Fibroblast of pulmonary artery (primary cell): ENCODE measurements at regions not wholly inside any gene's neighbourhood (a gene's known extent, or its start where the extent isn't known, plus 50 kb on each side); places are given as distances from the start of the nearest gene placed in this dataset.
"Not testable (repeated sequence)": the region's sequence is repeated elsewhere in the genome, so short reads cannot be mapped to it uniquely, and the experiment has no call there.

ENCODE experiments used
- DNase-seq: peaks from one replicate; pipeline ENCODE4 v3.0.0-alpha.2; 2010; ENCODE audit warnings: low read depth
- H3K4me3 ChIP-seq: replicated peaks from 2 replicates; pipeline ENCODE4 v1.5.1; 2011; ENCODE audit warnings: low read depth, mild to moderate bottlenecking, control low read depth, low read length, moderate library complexity
- TF ChIP-seq, protein P1 (sequence below): IDR thresholded peaks from 2 replicates; pipeline ENCODE4 v1.5.1; 2011; ENCODE audit warnings: mild to moderate bottlenecking, control low read depth, low read length, inconsistent platforms; ENCODE audit errors: missing control alignments

DNA sequence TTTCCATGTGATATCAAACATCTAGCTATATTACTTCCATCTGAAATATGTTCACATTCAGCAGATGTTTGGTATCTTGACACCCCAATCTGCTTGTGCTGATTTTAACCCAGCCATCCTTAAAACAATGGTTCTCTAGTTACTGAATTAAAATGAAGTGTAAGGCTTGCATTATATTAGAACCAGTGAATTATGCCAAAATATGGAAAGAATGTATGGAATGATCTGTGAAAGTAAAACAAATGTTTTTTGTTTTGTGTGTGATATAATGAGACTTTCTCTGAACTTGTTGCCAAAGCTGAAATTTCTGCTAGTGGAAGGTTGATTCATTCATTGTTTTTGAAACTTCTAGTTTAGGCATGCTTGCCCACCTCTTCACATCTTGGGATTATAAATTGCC is 317.1 kb downstream of the MEX3B start:
- DNase-seq, result no peak
- no peak overlapping the region for H3K4me3 ChIP-seq
- TF ChIP-seq, protein P1, sequence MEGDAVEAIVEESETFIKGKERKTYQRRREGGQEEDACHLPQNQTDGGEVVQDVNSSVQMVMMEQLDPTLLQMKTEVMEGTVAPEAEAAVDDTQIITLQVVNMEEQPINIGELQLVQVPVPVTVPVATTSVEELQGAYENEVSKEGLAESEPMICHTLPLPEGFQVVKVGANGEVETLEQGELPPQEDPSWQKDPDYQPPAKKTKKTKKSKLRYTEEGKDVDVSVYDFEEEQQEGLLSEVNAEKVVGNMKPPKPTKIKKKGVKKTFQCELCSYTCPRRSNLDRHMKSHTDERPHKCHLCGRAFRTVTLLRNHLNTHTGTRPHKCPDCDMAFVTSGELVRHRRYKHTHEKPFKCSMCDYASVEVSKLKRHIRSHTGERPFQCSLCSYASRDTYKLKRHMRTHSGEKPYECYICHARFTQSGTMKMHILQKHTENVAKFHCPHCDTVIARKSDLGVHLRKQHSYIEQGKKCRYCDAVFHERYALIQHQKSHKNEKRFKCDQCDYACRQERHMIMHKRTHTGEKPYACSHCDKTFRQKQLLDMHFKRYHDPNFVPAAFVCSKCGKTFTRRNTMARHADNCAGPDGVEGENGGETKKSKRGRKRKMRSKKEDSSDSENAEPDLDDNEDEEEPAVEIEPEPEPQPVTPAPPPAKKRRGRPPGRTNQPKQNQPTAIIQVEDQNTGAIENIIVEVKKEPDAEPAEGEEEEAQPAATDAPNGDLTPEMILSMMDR, result no peak

GRCh38 chr15:81725590-81725989 is 320.2 kb downstream of the MEX3B start:
- no peak for DNase-seq
- no peak overlapping the region for H3K4me3 ChIP-seq
- TF ChIP-seq, protein P1, result no peak

- H3K4me3 ChIP-seq, result no peak overlapping the region
- TF ChIP-seq, protein P1, result no peak
- no peak for DNase-seq
Measured at GRCh38 chr15:81724536-81724935, 321.3 kb downstream of the MEX3B start.

DNA sequence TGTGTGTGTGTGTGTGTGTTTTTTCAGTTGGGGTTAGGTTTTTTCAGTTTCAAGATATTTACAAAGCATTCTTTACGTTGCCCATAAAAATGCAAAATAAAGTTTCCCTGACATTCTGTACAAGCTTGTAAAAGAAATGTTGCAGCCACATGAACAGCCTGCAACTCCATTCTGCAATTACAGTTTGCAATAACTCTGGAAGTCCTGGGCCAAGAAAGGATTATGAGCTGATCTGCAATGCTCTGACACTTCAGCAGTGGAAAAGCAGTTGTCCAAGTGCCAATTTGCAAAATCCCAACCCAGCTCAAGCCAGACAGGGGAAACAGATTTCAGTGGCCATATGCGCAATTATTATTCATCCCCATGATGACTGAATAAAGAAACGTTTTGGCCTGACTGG is 322.1 kb downstream of the MEX3B start:
- no peak overlapping the region for H3K4me3 ChIP-seq
- TF ChIP-seq, protein P1, result no peak
- DNase-seq, result no peak

DNA sequence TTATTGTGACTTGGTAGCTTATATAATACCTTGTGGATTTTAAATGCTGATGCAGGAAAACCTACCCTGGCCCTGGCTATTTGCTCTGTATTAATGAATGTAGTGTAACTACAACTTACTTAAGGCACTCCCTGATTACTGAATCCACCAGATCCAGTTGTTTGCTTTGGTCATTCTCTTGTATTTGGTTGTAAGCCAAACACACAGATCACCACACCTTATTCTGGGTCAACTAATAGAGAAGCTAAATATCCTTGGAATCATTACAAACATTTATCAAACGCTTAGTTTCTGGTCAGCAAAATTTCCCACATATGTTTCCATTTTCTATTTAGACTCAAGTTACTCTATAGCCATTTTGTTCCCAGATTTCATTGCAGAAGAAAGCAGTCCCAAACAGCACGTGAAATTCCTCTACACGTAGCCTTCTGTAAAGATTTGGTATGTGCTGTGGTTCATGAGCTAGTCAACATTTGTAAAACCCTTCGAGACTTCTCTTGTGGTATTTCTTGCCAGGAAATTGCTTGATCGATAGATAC is 322.6 kb downstream of the MEX3B start:
- no peak for DNase-seq
- TF ChIP-seq, protein P1, result no peak
- H3K4me3 ChIP-seq, result no peak overlapping the region

- not testable (repeated sequence) for H3K4me3 ChIP-seq, DNase-seq
Measured at GRCh38 chr15:81716468-81716867, 329.4 kb downstream of the MEX3B start.

- TF ChIP-seq, protein P1, result no peak
- no peak for DNase-seq
- H3K4me3 ChIP-seq, result no peak overlapping the region
Measured at GRCh38 chr15:81710328-81710727, 335.5 kb downstream of the MEX3B start.

GRCh38 chr15:81706816-81707346 is 332.9 kb upstream of the TMC3 start:
- not testable (repeated sequence) for H3K4me3 ChIP-seq

DNA sequence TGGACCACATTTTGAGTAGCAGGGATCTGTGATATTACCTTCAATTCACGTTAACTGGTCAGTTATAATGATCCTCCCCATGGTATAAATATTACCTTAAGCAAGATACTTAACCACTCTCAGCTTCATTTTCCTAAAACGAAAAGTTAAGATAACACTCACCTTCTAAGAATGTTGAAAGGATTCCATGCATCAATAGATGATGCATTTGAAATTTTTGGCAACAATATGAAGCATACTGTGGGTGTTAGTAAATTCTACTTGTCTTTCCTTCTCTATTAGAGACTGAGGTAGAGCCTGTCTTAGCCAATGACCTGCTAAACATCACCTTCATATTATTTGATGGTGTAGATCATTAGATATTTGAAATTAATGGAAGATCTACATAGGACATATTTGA is 331.7 kb upstream of the TMC3 start:
- DNase-seq, H3K4me3 ChIP-seq: not testable (repeated sequence)

More at GRCh38 chr15:81706816-81707346, 332.9 kb upstream of the TMC3 start:
- DNase-seq, result not testable (repeated sequence)
